ENCODE measurements at regions not wholly inside any gene's neighbourhood (a gene's known extent, or its start where the extent isn't known, plus 50 kb on each side); places are given as distances from the start of the nearest gene placed in this dataset.

DNA sequence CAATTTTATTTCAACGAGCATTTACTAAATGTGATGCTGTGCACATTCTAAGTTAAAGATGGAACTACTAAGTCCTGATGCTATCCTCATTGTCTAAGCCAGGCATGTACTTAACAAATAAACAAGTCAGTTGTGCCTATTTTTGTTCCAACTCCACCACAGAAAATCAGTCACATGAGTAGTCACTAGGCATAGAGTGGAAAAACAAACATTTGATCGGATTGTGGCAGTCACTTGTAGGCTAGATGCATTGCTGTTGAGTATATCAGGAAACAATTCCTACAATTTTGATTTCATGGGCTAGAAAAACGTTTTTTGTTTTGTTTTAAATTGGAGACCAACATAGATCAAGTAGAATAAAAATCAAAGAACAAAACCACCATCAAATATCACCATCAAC, 177.6 kb upstream of the SLC25A13 start:
- TF ChIP-seq, protein P1, sequence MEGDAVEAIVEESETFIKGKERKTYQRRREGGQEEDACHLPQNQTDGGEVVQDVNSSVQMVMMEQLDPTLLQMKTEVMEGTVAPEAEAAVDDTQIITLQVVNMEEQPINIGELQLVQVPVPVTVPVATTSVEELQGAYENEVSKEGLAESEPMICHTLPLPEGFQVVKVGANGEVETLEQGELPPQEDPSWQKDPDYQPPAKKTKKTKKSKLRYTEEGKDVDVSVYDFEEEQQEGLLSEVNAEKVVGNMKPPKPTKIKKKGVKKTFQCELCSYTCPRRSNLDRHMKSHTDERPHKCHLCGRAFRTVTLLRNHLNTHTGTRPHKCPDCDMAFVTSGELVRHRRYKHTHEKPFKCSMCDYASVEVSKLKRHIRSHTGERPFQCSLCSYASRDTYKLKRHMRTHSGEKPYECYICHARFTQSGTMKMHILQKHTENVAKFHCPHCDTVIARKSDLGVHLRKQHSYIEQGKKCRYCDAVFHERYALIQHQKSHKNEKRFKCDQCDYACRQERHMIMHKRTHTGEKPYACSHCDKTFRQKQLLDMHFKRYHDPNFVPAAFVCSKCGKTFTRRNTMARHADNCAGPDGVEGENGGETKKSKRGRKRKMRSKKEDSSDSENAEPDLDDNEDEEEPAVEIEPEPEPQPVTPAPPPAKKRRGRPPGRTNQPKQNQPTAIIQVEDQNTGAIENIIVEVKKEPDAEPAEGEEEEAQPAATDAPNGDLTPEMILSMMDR (IDR thresholded peaks at IDR 0.05; ENCODE audit: insufficient read depth, low read depth, low read length), result no peak
- no peak for TF ChIP-seq EZH2 (IDR thresholded peaks at IDR 0.05; ENCODE audit: insufficient read depth, low read length)

Data from astrocyte (in vitro differentiated cells and primary cell).